GM10266 (cell line): ENCODE measurements at regions not wholly inside any gene's neighbourhood (a gene's known extent, or its start where the extent isn't known, plus 50 kb on each side); places are given as distances from the start of the nearest gene placed in this dataset.

Experiments used
- DNase-seq: peaks from one replicate; pipeline ENCODE4 v3.0.0; 2012; ENCODE audit errors: extremely low spot score
- TF ChIP-seq, protein P1 (sequence below): IDR thresholded peaks from 2 replicates; pipeline ENCODE4 v1.5.1; 2012; ENCODE audit warnings: mild to moderate bottlenecking, low read depth; ENCODE audit not compliant: control insufficient read depth, insufficient read depth; ENCODE audit errors: missing control alignments

DNA sequence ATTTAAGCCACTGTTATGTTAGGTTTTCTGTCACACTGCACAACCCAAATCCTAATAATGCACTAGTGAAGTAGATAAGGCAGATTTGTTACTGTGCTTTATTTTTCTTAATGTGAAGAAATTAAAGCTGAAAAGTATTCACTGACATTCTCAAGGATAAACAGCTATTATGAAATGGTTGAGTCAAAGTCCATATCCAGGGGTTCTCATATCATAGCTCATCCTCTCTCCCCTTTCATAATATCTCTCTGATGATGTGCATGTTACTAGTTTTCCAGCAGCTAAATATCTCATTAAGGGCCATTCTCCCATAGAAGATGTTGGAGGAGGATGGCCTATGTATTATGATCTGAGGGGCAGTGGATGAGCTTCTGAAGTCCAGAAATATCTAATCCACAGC lies 53.6 kb upstream of the CCDC190 start:
- TF ChIP-seq, protein P1, sequence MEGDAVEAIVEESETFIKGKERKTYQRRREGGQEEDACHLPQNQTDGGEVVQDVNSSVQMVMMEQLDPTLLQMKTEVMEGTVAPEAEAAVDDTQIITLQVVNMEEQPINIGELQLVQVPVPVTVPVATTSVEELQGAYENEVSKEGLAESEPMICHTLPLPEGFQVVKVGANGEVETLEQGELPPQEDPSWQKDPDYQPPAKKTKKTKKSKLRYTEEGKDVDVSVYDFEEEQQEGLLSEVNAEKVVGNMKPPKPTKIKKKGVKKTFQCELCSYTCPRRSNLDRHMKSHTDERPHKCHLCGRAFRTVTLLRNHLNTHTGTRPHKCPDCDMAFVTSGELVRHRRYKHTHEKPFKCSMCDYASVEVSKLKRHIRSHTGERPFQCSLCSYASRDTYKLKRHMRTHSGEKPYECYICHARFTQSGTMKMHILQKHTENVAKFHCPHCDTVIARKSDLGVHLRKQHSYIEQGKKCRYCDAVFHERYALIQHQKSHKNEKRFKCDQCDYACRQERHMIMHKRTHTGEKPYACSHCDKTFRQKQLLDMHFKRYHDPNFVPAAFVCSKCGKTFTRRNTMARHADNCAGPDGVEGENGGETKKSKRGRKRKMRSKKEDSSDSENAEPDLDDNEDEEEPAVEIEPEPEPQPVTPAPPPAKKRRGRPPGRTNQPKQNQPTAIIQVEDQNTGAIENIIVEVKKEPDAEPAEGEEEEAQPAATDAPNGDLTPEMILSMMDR = no peak
- no peak for DNase-seq

DNA sequence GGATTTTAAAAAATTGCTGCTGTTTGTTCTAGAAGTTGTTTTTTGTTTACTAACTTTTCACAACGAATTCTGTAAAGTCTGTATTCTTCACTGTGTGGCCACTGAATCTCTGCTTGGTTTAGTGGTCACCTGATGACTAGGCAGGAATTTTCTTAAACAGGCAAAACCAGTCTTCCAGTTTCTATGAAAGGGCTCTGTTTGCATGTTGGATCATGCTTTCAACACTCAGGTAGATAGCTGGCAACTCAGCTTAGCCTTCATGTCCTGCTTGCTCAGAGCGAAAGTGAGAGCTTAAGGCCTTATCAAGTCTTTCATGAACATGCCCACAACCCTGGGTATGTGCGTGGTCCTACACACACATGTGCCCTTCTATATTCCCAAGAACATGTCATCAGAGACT lies 52.4 kb upstream of the CCDC190 start:
- DNase-seq = no peak
- TF ChIP-seq, protein P1 = no peak

DNA sequence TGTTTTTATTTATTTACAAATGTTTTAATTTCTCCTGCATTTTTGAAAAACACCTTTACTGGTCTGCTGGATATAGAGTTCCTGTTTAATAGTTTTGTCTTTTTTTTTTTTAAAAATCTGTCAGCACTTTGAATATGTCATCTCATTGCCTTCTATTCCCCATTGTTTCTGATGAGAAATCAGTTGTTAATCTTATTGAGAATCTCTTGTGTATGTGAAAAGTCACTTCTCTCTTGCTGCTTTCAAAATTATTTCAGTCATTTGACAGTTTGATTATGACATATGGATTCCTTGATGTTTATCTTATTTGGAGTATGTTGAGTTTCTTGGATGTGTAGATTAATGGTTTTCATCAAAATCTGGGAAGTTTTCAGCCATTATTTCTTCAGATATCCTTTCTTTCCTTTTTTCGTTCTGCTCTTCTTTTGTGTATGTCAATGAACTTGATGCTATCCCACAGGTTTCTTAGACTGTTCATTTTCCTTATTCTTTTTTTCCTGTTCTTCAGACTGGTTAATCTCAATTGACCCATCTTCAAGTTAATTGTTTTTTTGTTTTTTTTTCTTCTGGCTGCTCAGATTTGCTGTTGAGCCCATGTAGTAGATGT lies 51.2 kb upstream of the CCDC190 start:
- DNase-seq = no peak
- TF ChIP-seq, protein P1 = no peak
